DOHH2 (cell line): ENCODE measurements at regions not wholly inside any gene's neighbourhood (a gene's known extent, or its start where the extent isn't known, plus 50 kb on each side); places are given as distances from the start of the nearest gene placed in this dataset.

Source experiments
- H3F3A ChIP-seq: fragments of 200-600 bp; sonication (generic), shearing (Covaris generic); 2 replicates; pipeline ENCODE4 v1.6.0; 2016; ENCODE audit warnings: antibody characterized with exemption, mild to moderate bottlenecking; ENCODE audit not compliant: control insufficient read depth, insufficient read depth
- H3K27ac ChIP-seq: fragments of 200-600 bp; sonication (generic); 2 replicates; pipeline ENCODE4 v1.5.1; 2014; ENCODE audit warnings: low read depth, mild to moderate bottlenecking, low read length, moderate library complexity
- H3K27me3 ChIP-seq: fragments of 200-600 bp; sonication (generic); 2 replicates; pipeline ENCODE4 v1.6.1; 2014; ENCODE audit warnings: mild to moderate bottlenecking, low read length, mixed read lengths; ENCODE audit not compliant: control insufficient read depth
- H3K36me3 ChIP-seq: fragments of 200-600 bp; sonication (generic); 2 replicates; pipeline ENCODE4 v1.6.1; 2014; ENCODE audit warnings: mild to moderate bottlenecking, low read length, moderate library complexity, mixed read lengths; ENCODE audit not compliant: control insufficient read depth
- H3K4me1 ChIP-seq: fragments of 200-600 bp; sonication (generic); 2 replicates; pipeline ENCODE4 v1.6.1; 2014; ENCODE audit warnings: mild to moderate bottlenecking, low read length, mixed read lengths; ENCODE audit not compliant: control insufficient read depth
- H3K4me2 ChIP-seq: fragments of 200-600 bp; sonication (generic); 2 replicates; pipeline ENCODE4 v1.6.0; 2014; ENCODE audit warnings: mild to moderate bottlenecking, low read length, moderate library complexity
- H3K4me3 ChIP-seq: fragments of 200-600 bp; sonication (generic); 2 replicates; pipeline ENCODE4 v1.5.1; 2014; ENCODE audit warnings: mild to moderate bottlenecking, low read length, mixed read lengths
- H3K79me2 ChIP-seq: fragments of 200-600 bp; sonication (generic); 2 replicates; pipeline ENCODE4 v1.6.1; 2014; ENCODE audit warnings: mild to moderate bottlenecking, low read length, mixed read lengths; ENCODE audit not compliant: control insufficient read depth
- H3K9me2 ChIP-seq: fragments of 200-600 bp; sonication (generic); replicated peaks from 2 replicates; pipeline ENCODE4 v1.6.1; 2014; ENCODE audit warnings: mild to moderate bottlenecking, low read length, mixed read lengths; ENCODE audit not compliant: control insufficient read depth
- H3K9me3 ChIP-seq: fragments of 200-600 bp; sonication (generic); 2 replicates; pipeline ENCODE4 v1.6.1; 2014; ENCODE audit warnings: antibody characterized with exemption, low read length, mixed read lengths; ENCODE audit not compliant: control insufficient read depth, insufficient read depth
- H4K20me1 ChIP-seq: fragments of 200-600 bp; sonication (generic); 2 replicates; pipeline ENCODE4 v1.6.0; 2014; ENCODE audit warnings: low read depth, mild to moderate bottlenecking, antibody characterized with exemption, low read length, moderate library complexity; ENCODE audit not compliant: control insufficient read depth, insufficient read depth
- EZH2phosphoT487 ChIP-seq: fragments of 200-600 bp; sonication (generic); IDR thresholded peaks from 2 replicates; pipeline ENCODE4 v1.6.1; 2017; ENCODE audit warnings: borderline replicate concordance, mild to moderate bottlenecking, antibody characterized with exemption, low read length, moderate library complexity, mixed read lengths
- TF ChIP-seq, protein P1 (sequence below): fragments of 200-600 bp; sonication (generic); IDR thresholded peaks from one replicate; pipeline ENCODE4 v1.5.1; 2014; ENCODE audit warnings: antibody characterized with exemption, mild to moderate bottlenecking, low read depth, low read length; ENCODE audit not compliant: poor library complexity, severe bottlenecking

DNA sequence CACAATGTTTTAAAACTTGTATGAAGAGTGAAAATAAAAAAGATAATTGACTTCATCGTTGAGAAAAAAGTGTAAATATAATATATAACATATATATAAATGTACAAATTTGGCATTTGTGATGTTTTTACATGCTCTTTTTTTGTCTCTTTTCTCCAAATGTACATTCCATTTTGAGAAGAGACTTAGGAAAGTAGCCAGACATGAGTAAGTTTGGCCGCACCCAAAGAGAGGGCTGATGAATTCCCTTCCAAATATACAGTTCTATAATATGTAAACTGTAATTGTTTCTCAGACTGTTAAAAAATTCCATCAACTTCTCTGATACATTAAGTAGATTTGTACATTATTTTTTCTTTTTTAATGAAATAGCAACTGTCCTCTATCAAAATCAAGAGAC is 193.2 kb upstream of the MAP3K1 start:
- H3K27ac ChIP-seq: no peak overlapping the region
- peaks cover 14% of the 10 kb centered on the region; the same call in 1 of the 2 replicates for H3K9me3 ChIP-seq
- H3K9me2 ChIP-seq: no peaks in the 10 kb centered on the region
- H3K4me1 ChIP-seq: no peaks in the 10 kb centered on the region
- H4K20me1 ChIP-seq: no peaks in the 10 kb centered on the region
- no peaks in the 10 kb centered on the region for H3K79me2 ChIP-seq
- no peak overlapping the region for H3K4me2 ChIP-seq
- H3F3A ChIP-seq: no peaks in the 10 kb centered on the region
- H3K27me3 ChIP-seq: no peaks in the 10 kb centered on the region
- H3K4me3 ChIP-seq: no peak overlapping the region
- no peaks in the 10 kb centered on the region for H3K36me3 ChIP-seq
- TF ChIP-seq, protein P1, sequence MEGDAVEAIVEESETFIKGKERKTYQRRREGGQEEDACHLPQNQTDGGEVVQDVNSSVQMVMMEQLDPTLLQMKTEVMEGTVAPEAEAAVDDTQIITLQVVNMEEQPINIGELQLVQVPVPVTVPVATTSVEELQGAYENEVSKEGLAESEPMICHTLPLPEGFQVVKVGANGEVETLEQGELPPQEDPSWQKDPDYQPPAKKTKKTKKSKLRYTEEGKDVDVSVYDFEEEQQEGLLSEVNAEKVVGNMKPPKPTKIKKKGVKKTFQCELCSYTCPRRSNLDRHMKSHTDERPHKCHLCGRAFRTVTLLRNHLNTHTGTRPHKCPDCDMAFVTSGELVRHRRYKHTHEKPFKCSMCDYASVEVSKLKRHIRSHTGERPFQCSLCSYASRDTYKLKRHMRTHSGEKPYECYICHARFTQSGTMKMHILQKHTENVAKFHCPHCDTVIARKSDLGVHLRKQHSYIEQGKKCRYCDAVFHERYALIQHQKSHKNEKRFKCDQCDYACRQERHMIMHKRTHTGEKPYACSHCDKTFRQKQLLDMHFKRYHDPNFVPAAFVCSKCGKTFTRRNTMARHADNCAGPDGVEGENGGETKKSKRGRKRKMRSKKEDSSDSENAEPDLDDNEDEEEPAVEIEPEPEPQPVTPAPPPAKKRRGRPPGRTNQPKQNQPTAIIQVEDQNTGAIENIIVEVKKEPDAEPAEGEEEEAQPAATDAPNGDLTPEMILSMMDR: no peak

DNA sequence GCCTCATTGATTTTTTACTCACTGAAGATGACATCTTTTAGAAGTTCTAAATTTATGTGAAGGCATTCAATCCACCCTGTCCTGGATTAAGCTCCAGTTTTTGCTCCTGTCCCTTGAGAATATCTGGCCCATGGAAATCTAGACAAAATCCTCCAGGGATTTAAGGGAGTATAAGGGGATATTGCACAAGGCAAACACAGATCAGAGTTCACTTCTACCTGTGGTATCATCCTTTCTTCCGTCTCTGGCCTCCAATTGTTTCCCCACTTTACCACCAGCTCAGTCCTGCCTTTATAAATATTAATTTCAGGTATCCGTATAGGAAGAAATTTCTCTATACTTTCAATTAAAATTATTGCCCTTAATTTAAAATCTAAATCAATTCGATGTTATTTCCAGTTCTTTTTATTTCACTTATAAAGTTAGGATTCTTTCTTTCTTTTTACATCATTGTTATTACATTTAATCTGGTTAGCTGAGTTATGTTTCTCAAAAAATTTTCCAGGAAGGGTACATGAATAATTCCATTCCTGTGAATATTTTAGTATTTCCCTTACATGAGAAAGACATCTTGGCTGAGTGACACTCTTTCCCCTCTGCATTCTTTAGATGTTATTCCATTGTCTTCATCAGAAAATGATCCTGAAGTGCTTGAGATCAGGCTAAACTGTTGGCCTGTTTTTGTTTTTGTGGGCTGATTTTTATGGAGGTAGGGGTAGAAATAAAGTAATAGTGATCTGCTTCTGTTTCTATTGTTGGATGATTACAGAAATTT is 194.3 kb upstream of the MAP3K1 start:
- H3K4me2 ChIP-seq: no peak overlapping the region
- no peak overlapping the region for H3K27ac ChIP-seq
- no peaks in the 10 kb centered on the region for H3K9me2 ChIP-seq
- no peak overlapping the region for H3K4me3 ChIP-seq
- H3K27me3 ChIP-seq: no peaks in the 10 kb centered on the region
- H3K36me3 ChIP-seq: no peaks in the 10 kb centered on the region
- H4K20me1 ChIP-seq: no peaks in the 10 kb centered on the region
- no peaks in the 10 kb centered on the region for H3K4me1 ChIP-seq
- TF ChIP-seq EZH2phosphoT487: no peak
- TF ChIP-seq, protein P1: no peak
- no peaks in the 10 kb centered on the region for H3K79me2 ChIP-seq
- no peaks in the 10 kb centered on the region for H3F3A ChIP-seq
- H3K9me3 ChIP-seq: peaks cover 14% of the 10 kb centered on the region; the same call in 1 of the 2 replicates

DNA sequence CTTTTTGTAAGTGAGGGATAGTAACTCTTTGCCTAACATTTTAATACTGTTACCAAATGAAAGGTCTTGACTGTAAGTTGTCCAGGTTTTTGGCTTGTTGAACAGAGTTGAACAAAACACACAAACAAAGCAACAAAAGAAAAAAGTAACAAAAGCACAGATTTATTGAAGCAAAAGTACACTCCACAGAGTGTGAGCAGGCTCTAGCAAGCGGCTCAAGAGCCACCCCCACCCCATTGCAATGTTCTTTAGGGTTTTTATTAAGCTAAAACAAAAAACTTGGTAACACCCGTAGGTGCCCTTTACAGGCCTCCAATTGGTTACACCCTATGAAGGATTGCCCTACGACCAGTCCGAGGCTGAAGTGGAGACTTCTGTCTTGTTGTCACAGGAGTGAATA is 197.4 kb upstream of the MAP3K1 start:
- no peaks in the 10 kb centered on the region for H4K20me1 ChIP-seq
- no peaks in the 10 kb centered on the region for H3K79me2 ChIP-seq
- no peaks in the 10 kb centered on the region for H3K27me3 ChIP-seq
- H3K4me3 ChIP-seq: no peak overlapping the region
- no peaks in the 10 kb centered on the region for H3F3A ChIP-seq
- H3K27ac ChIP-seq: no peak overlapping the region
- H3K4me1 ChIP-seq: no peaks in the 10 kb centered on the region
- H3K4me2 ChIP-seq: no peak overlapping the region
- no peaks in the 10 kb centered on the region for H3K9me2 ChIP-seq
- H3K36me3 ChIP-seq: no peaks in the 10 kb centered on the region
- peaks cover 14% of the 10 kb centered on the region; the same call in 1 of the 2 replicates for H3K9me3 ChIP-seq
- no peak for TF ChIP-seq EZH2phosphoT487

DNA sequence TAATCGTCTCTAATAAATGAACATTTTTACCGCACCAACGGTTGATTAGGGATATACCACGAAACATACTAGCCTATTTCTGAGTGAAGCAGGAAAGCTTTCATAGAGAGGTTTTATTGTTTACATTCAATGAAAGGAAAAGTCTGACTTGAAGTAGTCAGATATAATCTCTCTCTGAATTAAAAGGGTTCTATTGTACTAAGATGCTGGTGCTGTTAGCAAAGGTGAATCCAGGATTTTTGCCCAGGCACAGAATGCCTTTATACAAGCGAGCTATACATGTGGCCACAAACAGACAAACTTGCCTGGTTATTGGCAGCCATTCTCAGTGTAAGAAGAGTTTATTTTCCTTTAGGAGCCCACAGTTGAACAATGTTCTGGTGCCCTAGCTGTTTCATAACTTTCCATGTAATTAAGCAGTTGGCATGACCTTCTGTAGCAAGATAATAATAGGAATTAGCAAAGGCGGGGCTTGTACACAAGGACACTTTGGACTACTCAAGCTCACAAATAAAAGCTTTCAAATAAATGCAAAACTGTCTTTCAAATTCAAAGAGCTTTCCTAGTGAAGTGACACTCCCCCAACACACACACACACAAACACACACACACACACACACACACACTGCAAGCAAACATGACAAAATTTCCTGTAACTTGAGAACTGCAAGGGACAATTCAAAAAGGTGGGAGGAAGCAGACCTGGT is 198.7 kb upstream of the MAP3K1 start:
- H3K9me2 ChIP-seq: no peaks in the 10 kb centered on the region
- no peaks in the 10 kb centered on the region for H3K36me3 ChIP-seq
- H3K4me3 ChIP-seq: no peak overlapping the region
- peaks cover 16% of the 10 kb centered on the region; the same call in 1 of the 2 replicates for H3K9me3 ChIP-seq
- no peak overlapping the region for H3K27ac ChIP-seq
- no peaks in the 10 kb centered on the region for H3K4me1 ChIP-seq
- no peaks in the 10 kb centered on the region for H4K20me1 ChIP-seq
- H3K4me2 ChIP-seq: no peak overlapping the region
- no peaks in the 10 kb centered on the region for H3F3A ChIP-seq
- TF ChIP-seq, protein P1: no peak
- TF ChIP-seq EZH2phosphoT487: no peak
- no peaks in the 10 kb centered on the region for H3K79me2 ChIP-seq
- no peaks in the 10 kb centered on the region for H3K27me3 ChIP-seq
